DOHH2 (cell line): ENCODE measurements at regions not wholly inside any gene's neighbourhood (a gene's known extent, or its start where the extent isn't known, plus 50 kb on each side); places are given as distances from the start of the nearest gene placed in this dataset.

Experiments used
- H3F3A ChIP-seq: fragments of 200-600 bp; sonication (generic), shearing (Covaris generic); 2 replicates; pipeline ENCODE4 v1.6.0; 2016; ENCODE audit warnings: antibody characterized with exemption, mild to moderate bottlenecking; ENCODE audit not compliant: control insufficient read depth, insufficient read depth
- H3K27ac ChIP-seq: fragments of 200-600 bp; sonication (generic); 2 replicates; pipeline ENCODE4 v1.5.1; 2014; ENCODE audit warnings: low read depth, mild to moderate bottlenecking, low read length, moderate library complexity
- H3K27me3 ChIP-seq: fragments of 200-600 bp; sonication (generic); 2 replicates; pipeline ENCODE4 v1.6.1; 2014; ENCODE audit warnings: mild to moderate bottlenecking, low read length, mixed read lengths; ENCODE audit not compliant: control insufficient read depth
- H3K36me3 ChIP-seq: fragments of 200-600 bp; sonication (generic); 2 replicates; pipeline ENCODE4 v1.6.1; 2014; ENCODE audit warnings: mild to moderate bottlenecking, low read length, moderate library complexity, mixed read lengths; ENCODE audit not compliant: control insufficient read depth
- H3K4me1 ChIP-seq: fragments of 200-600 bp; sonication (generic); 2 replicates; pipeline ENCODE4 v1.6.1; 2014; ENCODE audit warnings: mild to moderate bottlenecking, low read length, mixed read lengths; ENCODE audit not compliant: control insufficient read depth
- H3K4me2 ChIP-seq: fragments of 200-600 bp; sonication (generic); 2 replicates; pipeline ENCODE4 v1.6.0; 2014; ENCODE audit warnings: mild to moderate bottlenecking, low read length, moderate library complexity
- H3K4me3 ChIP-seq: fragments of 200-600 bp; sonication (generic); 2 replicates; pipeline ENCODE4 v1.5.1; 2014; ENCODE audit warnings: mild to moderate bottlenecking, low read length, mixed read lengths
- H3K79me2 ChIP-seq: fragments of 200-600 bp; sonication (generic); 2 replicates; pipeline ENCODE4 v1.6.1; 2014; ENCODE audit warnings: mild to moderate bottlenecking, low read length, mixed read lengths; ENCODE audit not compliant: control insufficient read depth
- H3K9me2 ChIP-seq: fragments of 200-600 bp; sonication (generic); replicated peaks from 2 replicates; pipeline ENCODE4 v1.6.1; 2014; ENCODE audit warnings: mild to moderate bottlenecking, low read length, mixed read lengths; ENCODE audit not compliant: control insufficient read depth
- H3K9me3 ChIP-seq: fragments of 200-600 bp; sonication (generic); 2 replicates; pipeline ENCODE4 v1.6.1; 2014; ENCODE audit warnings: antibody characterized with exemption, low read length, mixed read lengths; ENCODE audit not compliant: control insufficient read depth, insufficient read depth
- H4K20me1 ChIP-seq: fragments of 200-600 bp; sonication (generic); 2 replicates; pipeline ENCODE4 v1.6.0; 2014; ENCODE audit warnings: low read depth, mild to moderate bottlenecking, antibody characterized with exemption, low read length, moderate library complexity; ENCODE audit not compliant: control insufficient read depth, insufficient read depth
- CTCF ChIP-seq: fragments of 200-600 bp; sonication (generic); IDR thresholded peaks from one replicate; pipeline ENCODE4 v1.5.1; 2014; ENCODE audit warnings: antibody characterized with exemption, mild to moderate bottlenecking, low read depth, low read length; ENCODE audit not compliant: poor library complexity, severe bottlenecking
- EZH2phosphoT487 ChIP-seq: fragments of 200-600 bp; sonication (generic); IDR thresholded peaks from 2 replicates; pipeline ENCODE4 v1.6.1; 2017; ENCODE audit warnings: borderline replicate concordance, mild to moderate bottlenecking, antibody characterized with exemption, low read length, moderate library complexity, mixed read lengths

GRCh38 chr18:66300141-66300540, 303.7 kb downstream of the CDH19 start:
- no peaks in the 10 kb centered on the region for H4K20me1 ChIP-seq
- no peaks in the 10 kb centered on the region for H3K9me3 ChIP-seq
- H3K4me3 ChIP-seq, result no peak overlapping the region
- H3K27ac ChIP-seq, result no peak overlapping the region
- H3K36me3 ChIP-seq, result no peaks in the 10 kb centered on the region
- H3F3A ChIP-seq, result no peaks in the 10 kb centered on the region
- H3K79me2 ChIP-seq, result no peaks in the 10 kb centered on the region
- TF ChIP-seq CTCF, result no peak
- TF ChIP-seq EZH2phosphoT487, result no peak
- H3K4me2 ChIP-seq, result no peak overlapping the region
- no peaks in the 10 kb centered on the region for H3K27me3 ChIP-seq
- no peaks in the 10 kb centered on the region for H3K9me2 ChIP-seq
- no peaks in the 10 kb centered on the region for H3K4me1 ChIP-seq

GRCh38 chr18:66280470-66280869, 323.4 kb downstream of the CDH19 start:
- H3K4me3 ChIP-seq, result no peak overlapping the region
- no peaks in the 10 kb centered on the region; the same call in 1 of the 2 replicates for H3K9me3 ChIP-seq
- H3K36me3 ChIP-seq, result no peaks in the 10 kb centered on the region
- H3K4me1 ChIP-seq, result no peaks in the 10 kb centered on the region
- H3F3A ChIP-seq, result no peaks in the 10 kb centered on the region
- no peaks in the 10 kb centered on the region for H3K9me2 ChIP-seq
- TF ChIP-seq EZH2phosphoT487, result no peak
- TF ChIP-seq CTCF, result no peak
- no peaks in the 10 kb centered on the region for H3K79me2 ChIP-seq
- no peak overlapping the region for H3K27ac ChIP-seq
- no peak overlapping the region for H3K4me2 ChIP-seq
- no peaks in the 10 kb centered on the region for H3K27me3 ChIP-seq
- no peaks in the 10 kb centered on the region for H4K20me1 ChIP-seq

GRCh38 chr18:66271962-66272361, 331.9 kb downstream of the CDH19 start:
- no peaks in the 10 kb centered on the region for H3F3A ChIP-seq
- H3K36me3 ChIP-seq, result no peaks in the 10 kb centered on the region
- TF ChIP-seq CTCF (no peak), EZH2phosphoT487 (no peak)
- H3K27me3 ChIP-seq, result no peaks in the 10 kb centered on the region
- H3K27ac ChIP-seq, result no peak overlapping the region
- H3K4me1 ChIP-seq, result no peaks in the 10 kb centered on the region
- no peaks in the 10 kb centered on the region for H4K20me1 ChIP-seq
- H3K4me3 ChIP-seq, result no peak overlapping the region
- H3K9me2 ChIP-seq, result no peaks in the 10 kb centered on the region
- no peaks in the 10 kb centered on the region for H3K79me2 ChIP-seq
- H3K4me2 ChIP-seq, result no peak overlapping the region
- H3K9me3 ChIP-seq, result peaks cover 7% of the 10 kb centered on the region; the same call in 1 of the 2 replicates

- no peaks in the 10 kb centered on the region for H3F3A ChIP-seq
- H3K4me3 ChIP-seq, result no peak overlapping the region
- H3K79me2 ChIP-seq, result no peaks in the 10 kb centered on the region
- H3K27me3 ChIP-seq, result no peaks in the 10 kb centered on the region
- TF ChIP-seq EZH2phosphoT487 (no peak), CTCF (no peak)
- no peak overlapping the region for H3K4me2 ChIP-seq
- H3K9me2 ChIP-seq, result no peaks in the 10 kb centered on the region
- H3K27ac ChIP-seq, result no peak overlapping the region
- peaks cover 7% of the 10 kb centered on the region; the same call in 1 of the 2 replicates for H3K9me3 ChIP-seq
- no peaks in the 10 kb centered on the region for H3K36me3 ChIP-seq
- H3K4me1 ChIP-seq, result no peaks in the 10 kb centered on the region
- no peaks in the 10 kb centered on the region for H4K20me1 ChIP-seq
Observed at GRCh38 chr18:66264130-66264529, 339.8 kb downstream of the CDH19 start.
